Activated CD8-positive, alpha-beta memory T cell treated with anti-CD3 and anti-CD28 coated beads, Interleukin-2, amount 50 U/mL, for 1 hour (primary cell): ENCODE measurements at regions not wholly inside any gene's neighbourhood (a gene's known extent, or its start where the extent isn't known, plus 50 kb on each side); places are given as distances from the start of the nearest gene placed in this dataset.

Source experiments
- DNase-seq: peaks from one replicate; pipeline ENCODE4 v3.0.0-alpha.2; 2020; ENCODE audit errors: extremely low read depth

- no peak for DNase-seq
These were observed 474.0 kb upstream of the DAB2 start for GRCh38 chr5:39898731-39899130.

- no peak for DNase-seq
These were observed 471.9 kb upstream of the DAB2 start for GRCh38 chr5:39896706-39897105.

GRCh38 chr5:39896104-39896503 lies 471.3 kb upstream of the DAB2 start:
- DNase-seq: no peak

- no peak for DNase-seq
These were observed 467.9 kb upstream of the DAB2 start for GRCh38 chr5:39892708-39893107.

GRCh38 chr5:39891376-39891775 lies 466.6 kb upstream of the DAB2 start:
- DNase-seq: no peak

- no peak for DNase-seq
These were observed 456.2 kb upstream of the DAB2 start for GRCh38 chr5:39880985-39881384.

- no peak for DNase-seq
These were observed 452.7 kb upstream of the DAB2 start for GRCh38 chr5:39877479-39877878.

GRCh38 chr5:39876146-39876545 lies 451.4 kb upstream of the DAB2 start:
- DNase-seq: no peak

GRCh38 chr5:39870137-39870536 lies 445.4 kb upstream of the DAB2 start:
- no peak for DNase-seq

- no peak for DNase-seq
These were observed 444.6 kb upstream of the DAB2 start for GRCh38 chr5:39869396-39869795.

- DNase-seq: no peak
These were observed 443.1 kb upstream of the DAB2 start for GRCh38 chr5:39867923-39868322.

- no peak for DNase-seq
These were observed 439.3 kb upstream of the DAB2 start for GRCh38 chr5:39863926-39864552.

GRCh38 chr5:39857041-39857440 lies 432.3 kb upstream of the DAB2 start:
- no peak for DNase-seq

GRCh38 chr5:39854771-39855410 lies 430.1 kb upstream of the DAB2 start:
- DNase-seq: no peak

- no peak for DNase-seq
These were observed 425.5 kb upstream of the DAB2 start for GRCh38 chr5:39850291-39850690.

- DNase-seq: no peak
These were observed 421.4 kb upstream of the DAB2 start for GRCh38 chr5:39846144-39846543.

- DNase-seq: no peak
These were observed 419.0 kb upstream of the DAB2 start for GRCh38 chr5:39843767-39844166.

- DNase-seq: no peak
These were observed 410.6 kb upstream of the DAB2 start for GRCh38 chr5:39835371-39835770.

GRCh38 chr5:39829441-39829840 lies 404.7 kb upstream of the DAB2 start:
- no peak for DNase-seq

GRCh38 chr5:39826051-39826450 lies 401.3 kb upstream of the DAB2 start:
- no peak for DNase-seq

- no peak for DNase-seq
These were observed 400.5 kb upstream of the DAB2 start for GRCh38 chr5:39825301-39825700.

- no peak for DNase-seq
These were observed 397.2 kb upstream of the DAB2 start for GRCh38 chr5:39822020-39822419.

- no peak for DNase-seq
These were observed 392.1 kb upstream of the DAB2 start for GRCh38 chr5:39816866-39817265.
